IMR-90 (cell line): ENCODE measurements at regions not wholly inside any gene's neighbourhood (a gene's known extent, or its start where the extent isn't known, plus 50 kb on each side); places are given as distances from the start of the nearest gene placed in this dataset.

Experiments
- ATAC-seq: fragments of 200-7000 bp; cut with Tn5 transposase; 2 replicates; pipeline ENCODE4 v1.9.1; 2020; ENCODE audit warnings: low read depth, mild to moderate bottlenecking, moderate library complexity
- BruUV-seq: library from RNA; stranded (reverse); fragments of 400-500 nt; replicated peaks from 2 replicates; lab custom pipeline; 2021; lab: Mats Ljungman, UMichigan
- CTCF ChIA-PET: fragments of 300-600 bp; formaldehyde crosslinking; extraction: SDS; loops from one replicate; lab custom pipeline; 2021; ENCODE audit warnings: antibody characterized with exemption; lab: Yijun Ruan, JAX
- POLR2A ChIA-PET: fragments of 300-600 bp; sonication (Branson Sonifier 250); formaldehyde crosslinking; loops from one replicate; lab custom pipeline; 2022; ENCODE audit warnings: antibody characterized with exemption; ENCODE audit not compliant: unreplicated experiment; lab: Charles Lee
- DNase-seq: peaks from one replicate; pipeline ENCODE4 v3.0.0; 2013
- H2AFZ ChIP-seq: replicated peaks from 2 replicates; pipeline ENCODE3; 2013; ENCODE audit warnings: low read length, mild to moderate bottlenecking; ENCODE audit not compliant: poor library complexity
- H2AK5ac ChIP-seq: 2 replicates; pipeline ENCODE4 v1.6.1; 2013; ENCODE audit warnings: low read depth, low read length, inconsistent platforms
- H2AK9ac ChIP-seq: replicated peaks from 2 replicates; pipeline ENCODE3; 2013; ENCODE audit warnings: mild to moderate bottlenecking, low read depth, low read length, moderate library complexity; ENCODE audit not compliant: poor library complexity
- H2BK120ac ChIP-seq: 2 replicates; pipeline ENCODE4 v1.6.1; 2013; ENCODE audit warnings: low read depth, low read length, inconsistent platforms
- H2BK15ac ChIP-seq: 3 replicates; pipeline ENCODE4 v1.6.1; 2013; ENCODE audit warnings: low read depth, low read length, inconsistent platforms
- H2BK20ac ChIP-seq: 2 replicates; pipeline ENCODE4 v1.6.1; 2013; ENCODE audit warnings: low read depth, mild to moderate bottlenecking, inconsistent platforms, low read length, moderate library complexity
- H2BK5ac ChIP-seq: 2 replicates; pipeline ENCODE4 v1.6.1; 2013; ENCODE audit warnings: mild to moderate bottlenecking, low read depth, low read length, inconsistent platforms; ENCODE audit not compliant: poor library complexity, severe bottlenecking
- H3K14ac ChIP-seq: replicated peaks from 2 replicates; pipeline ENCODE4 v1.6.1; 2013; ENCODE audit warnings: low read depth, low read length, inconsistent platforms
- H3K18ac ChIP-seq: 2 replicates; pipeline ENCODE4 v1.6.1; 2013; ENCODE audit warnings: low read depth, low read length, control low read depth
- H3K23ac ChIP-seq: 2 replicates; pipeline ENCODE4 v1.6.1; 2013; ENCODE audit warnings: low read depth, low read length, inconsistent platforms
- H3K27ac ChIP-seq: 2 replicates; pipeline ENCODE4 v1.5.1; 2013; ENCODE audit warnings: mild to moderate bottlenecking, control low read depth, low read length; ENCODE audit not compliant: insufficient read depth
- H3K27me3 ChIP-seq: 2 replicates; pipeline ENCODE4 v1.6.1; 2013; ENCODE audit warnings: low read length; ENCODE audit not compliant: control insufficient read depth, insufficient read depth
- H3K36me3 ChIP-seq: 2 replicates; pipeline ENCODE4 v1.6.1; 2013; ENCODE audit warnings: low read length, mixed read lengths; ENCODE audit not compliant: control insufficient read depth, insufficient read depth
- H3K4ac ChIP-seq: 2 replicates; pipeline ENCODE4 v1.6.1; 2013; ENCODE audit warnings: low read depth, low read length, inconsistent platforms
- H3K4me1 ChIP-seq: 2 replicates; pipeline ENCODE4 v1.6.1; 2013; ENCODE audit warnings: low read length, mixed read lengths; ENCODE audit not compliant: control insufficient read depth, insufficient read depth
- H3K4me2 ChIP-seq: 2 replicates; pipeline ENCODE4 v1.6.1; 2013; ENCODE audit warnings: low read depth, mild to moderate bottlenecking, control low read depth, low read length, moderate library complexity
- H3K4me3 ChIP-seq: 2 replicates; pipeline ENCODE4 v1.5.1; 2013; ENCODE audit warnings: low read depth, mild to moderate bottlenecking, control low read depth, low read length, moderate library complexity; ENCODE audit not compliant: insufficient read depth
- H3K56ac ChIP-seq: 2 replicates; pipeline ENCODE4 v1.6.1; 2013; ENCODE audit warnings: low read length, inconsistent platforms; ENCODE audit not compliant: insufficient read depth; ENCODE audit errors: extremely low read depth
- H3K79me1 ChIP-seq, 2 experiments: 2 replicates each; pipeline ENCODE4 v1.6.1; 2013; ENCODE audit warnings: low read length in 2 of 2, inconsistent platforms in 1 of 2, low read depth in 1 of 2
- H3K9ac ChIP-seq: 2 replicates; pipeline ENCODE4 v1.6.1; 2013; ENCODE audit warnings: low read depth, low read length, control low read depth
- H3K9me1 ChIP-seq: 2 replicates; pipeline ENCODE4 v1.6.1; 2013; ENCODE audit warnings: low read length, inconsistent platforms; ENCODE audit not compliant: insufficient read depth
- H3K9me3 ChIP-seq: 2 replicates; pipeline ENCODE4 v1.6.1; 2013; ENCODE audit warnings: low read length; ENCODE audit not compliant: control insufficient read depth, insufficient read depth
- H4K20me1 ChIP-seq: 2 replicates; pipeline ENCODE4 v1.6.1; 2013; ENCODE audit warnings: low read length, inconsistent platforms; ENCODE audit not compliant: insufficient read depth
- H4K5ac ChIP-seq: 2 replicates; pipeline ENCODE4 v1.6.1; 2013; ENCODE audit warnings: mild to moderate bottlenecking, low read depth, low read length, control low read depth
- H4K8ac ChIP-seq, 2 experiments: 2 replicates each; pipeline ENCODE4 v1.6.1; 2013; ENCODE audit warnings: low read depth in 2 of 2, low read length in 2 of 2, control low read depth in 1 of 2, inconsistent platforms in 1 of 2
- H4K91ac ChIP-seq: 2 replicates; pipeline ENCODE4 v1.6.1; 2013; ENCODE audit warnings: low read depth, low read length, inconsistent platforms; ENCODE audit not compliant: insufficient read depth
- BHLHE40 ChIP-seq: fragments of 150-350 bp; IDR thresholded peaks from 2 replicates; pipeline ENCODE4 v1.6.1; 2016; ENCODE audit warnings: mild to moderate bottlenecking, low read depth, low read length
- CEBPB ChIP-seq: IDR thresholded peaks from 2 replicates; pipeline ENCODE4 v1.6.1; 2012; ENCODE audit warnings: low read depth, low read length, improper control_type of control experiment
- CHD1 ChIP-seq: IDR thresholded peaks from 2 replicates; pipeline ENCODE4 v1.6.1; 2012; ENCODE audit warnings: low read depth, low read length, improper control_type of control experiment
- CTCF ChIP-seq: conservative IDR thresholded peaks from 2 replicates; pipeline ENCODE4 v1.5.1; 2012; ENCODE audit warnings: mild to moderate bottlenecking, low read depth, low read length, improper control_type of control experiment
- ELK1 ChIP-seq: fragments of 150-350 bp; IDR thresholded peaks from 2 replicates; pipeline ENCODE4 v1.6.1; 2016; ENCODE audit warnings: low read depth, mild to moderate bottlenecking, low read length, moderate library complexity, borderline replicate concordance
- FOS ChIP-seq: fragments of 150-350 bp; IDR thresholded peaks from 2 replicates; pipeline ENCODE4 v1.6.1; 2016; ENCODE audit warnings: low read depth, low read length
- MAFK ChIP-seq: IDR thresholded peaks from 2 replicates; pipeline ENCODE4 v1.6.1; 2012; ENCODE audit warnings: low read depth, low read length, improper control_type of control experiment
- MAZ ChIP-seq: IDR thresholded peaks from 2 replicates; pipeline ENCODE4 v1.6.1; 2012; ENCODE audit warnings: low read depth, mild to moderate bottlenecking, low read length, improper control_type of control experiment, moderate library complexity, borderline replicate concordance
- MXI1 ChIP-seq: IDR thresholded peaks from 2 replicates; pipeline ENCODE4 v1.6.1; 2012; ENCODE audit warnings: low read depth, mild to moderate bottlenecking, low read length, moderate library complexity, borderline replicate concordance
- POLR2A ChIP-seq: IDR thresholded peaks from 2 replicates; pipeline ENCODE4 v1.6.1; 2012; ENCODE audit warnings: mild to moderate bottlenecking, low read depth, low read length
- RCOR1 ChIP-seq: IDR thresholded peaks from 2 replicates; pipeline ENCODE4 v1.6.1; 2012; ENCODE audit warnings: mild to moderate bottlenecking, low read length, improper control_type of control experiment; ENCODE audit not compliant: insufficient replicate concordance
- RFX5 ChIP-seq: IDR thresholded peaks from 2 replicates; pipeline ENCODE4 v1.8.0; 2012; ENCODE audit warnings: low read depth, mild to moderate bottlenecking, low read length, moderate library complexity
- WGBS, 2 experiments: methylation state at CpG; one replicate each; pipeline versions ENCODE4 v1.1.5 to v1.1.7; 2013; ENCODE audit warnings: missing lambda C conversion rate in 2 of 2; ENCODE audit not compliant: insufficient read length in 1 of 2; ENCODE audit errors: extremely low coverage in 2 of 2; 5-methylcytosine and 5-hydroxymethylcytosine counted together
- dilution Hi-C: fragments of 300-500 bp; cut with HindIII; formaldehyde crosslinking; loops from one replicate; pipeline ENCODE4 v1.14.3; 2018; ENCODE audit warnings: low sequenced_read_pairs; ENCODE audit not compliant: unreplicated experiment
- in situ Hi-C: fragments of 300-500 bp; cut with MboI; formaldehyde crosslinking; loops from 3 replicates; pipeline ENCODE4 v1.14.3; 2019; ENCODE audit warnings: low sequenced_read_pairs, inconsistent platforms, mixed read lengths
- intact Hi-C: fragments of 100-400 bp; cut with micrococcal nuclease; formaldehyde crosslinking; loops from 2 replicates; pipeline ENCODE4 v1.10.0; 2022

GRCh38 chr16:54591816-54592246, 305.2 kb upstream of the IRX3 start:
- dilution Hi-C loops = no loop called here
- 18% methylated on average over 2 of the region's 7 CpGs; no CpG with 5 or more reads in 1 of the 2 experiments for WGBS, 2 experiments
- no peak for ATAC-seq

More at GRCh38 chr16:54591816-54592246, 305.2 kb upstream of the IRX3 start:
- no TSS peak for BruUV-seq
- Histone ChIP-seq H4K5ac (no peak overlapping the region), H2BK120ac (no peak overlapping the region), H4K20me1 (no peaks in the 10 kb centered on the region), H3K27me3 (no peaks in the 10 kb centered on the region), H3K27ac (no peak overlapping the region), H3K9me1 (no peaks in the 10 kb centered on the region), H3K4me3 (no peak overlapping the region), H3K4me1 (no peaks in the 10 kb centered on the region), H3K18ac (no peak overlapping the region), H3K56ac (no peak overlapping the region), H3K23ac (no peak overlapping the region), H3K9me3 (no peaks in the 10 kb centered on the region), H4K91ac (no peak overlapping the region), H2AFZ (no peak overlapping the region), H3K36me3 (no peaks in the 10 kb centered on the region), H2BK20ac (no peak overlapping the region), H2AK5ac (no peak overlapping the region), H2AK9ac (no peak overlapping the region), H3K14ac (no peak overlapping the region), H2BK5ac (no peak overlapping the region), H2BK15ac (no peak overlapping the region), H4K8ac (no peak overlapping the region), H3K4ac (no peak overlapping the region), H3K4me2 (no peak overlapping the region), H3K79me1 (no peaks in the 10 kb centered on the region), H3K9ac (no peak overlapping the region)
- TF ChIP-seq BHLHE40 (no peak), CTCF (no peak), CEBPB (no peak), MAFK (no peak), MXI1 (no peak), FOS (no peak), CHD1 (no peak), POLR2A (no peak), MAZ (no peak), RCOR1 (no peak), RFX5 (no peak), ELK1 (no peak)
- no peak for DNase-seq
- CTCF ChIA-PET = no interaction called here
- in situ Hi-C loops (no loop called here), intact Hi-C loops (no loop called here)
- POLR2A ChIA-PET = no interaction called here
